ENCODE measurements at regions not wholly inside any gene's neighbourhood (a gene's known extent, or its start where the extent isn't known, plus 50 kb on each side); places are given as distances from the start of the nearest gene placed in this dataset.
"Not testable (repeated sequence)": the region's sequence is repeated elsewhere in the genome, so short reads cannot be mapped to it uniquely, and the experiment has no call there.

DNA sequence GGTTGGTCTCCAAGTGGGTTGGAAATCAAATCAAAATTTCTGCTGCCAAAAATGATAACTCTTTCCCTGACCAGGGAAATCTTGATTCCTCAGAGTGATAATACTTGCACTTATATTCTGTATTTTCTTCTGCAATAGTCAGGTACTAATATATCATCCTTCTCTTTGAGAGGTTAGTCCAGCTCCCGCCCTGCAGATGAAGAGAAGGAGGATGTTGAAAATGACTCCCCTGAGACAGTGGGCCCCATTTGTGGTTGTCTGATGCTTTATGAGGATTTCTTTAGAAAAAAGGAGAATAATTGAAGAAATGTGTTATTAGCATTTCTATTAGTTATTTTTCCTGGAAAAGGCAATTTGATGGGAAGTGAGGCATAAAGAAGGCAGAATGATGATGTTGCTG, 213.0 kb downstream of the SEC23IP start:
- in situ Hi-C loops (cut with HindIII; ENCODE audit: low sequenced_read_pairs), result no loop called here

DNA sequence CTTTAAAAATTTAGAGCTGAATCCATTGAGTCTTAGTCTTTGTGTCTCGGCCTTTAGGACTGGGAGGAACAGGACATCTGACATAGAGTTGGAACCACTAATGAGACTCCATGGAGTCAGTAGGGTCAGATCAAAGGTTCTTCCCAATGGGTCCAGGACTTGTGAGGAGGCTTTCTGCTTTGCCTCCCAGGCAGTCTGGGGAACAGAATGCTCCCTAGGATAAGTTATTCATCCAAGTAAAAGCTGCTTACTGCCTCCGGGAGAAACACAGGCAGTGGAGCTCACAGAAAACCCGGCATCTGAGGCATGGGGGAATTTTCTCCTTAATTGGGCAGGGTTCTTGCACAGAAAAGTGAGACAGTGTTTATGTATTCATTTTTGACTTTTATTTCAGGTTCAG, 216.4 kb downstream of the SEC23IP start:
- in situ Hi-C loops (cut with HindIII; ENCODE audit: low sequenced_read_pairs), result no loop called here

DNA sequence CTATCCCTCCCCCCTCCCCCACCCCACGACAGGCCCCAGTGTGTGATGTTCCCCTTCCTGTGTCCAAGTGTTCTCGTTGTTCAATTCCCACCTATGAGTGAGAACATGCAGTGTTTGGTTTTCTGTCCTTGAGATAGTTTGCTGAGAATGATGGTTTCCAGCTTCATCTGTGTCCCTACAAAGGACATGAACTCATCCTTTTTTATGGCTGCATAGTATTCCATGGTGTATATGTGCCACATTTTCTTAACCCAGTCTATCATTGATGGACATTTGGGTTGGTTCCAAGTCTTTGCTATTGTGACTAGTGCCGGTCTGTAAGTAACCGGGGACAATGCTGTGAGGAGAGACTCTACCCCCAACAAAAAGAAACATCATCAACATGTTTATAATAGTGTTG, 217.2 kb downstream of the SEC23IP start:
- in situ Hi-C loops (cut with HindIII; ENCODE audit: low sequenced_read_pairs), result not testable (repeated sequence)

DNA sequence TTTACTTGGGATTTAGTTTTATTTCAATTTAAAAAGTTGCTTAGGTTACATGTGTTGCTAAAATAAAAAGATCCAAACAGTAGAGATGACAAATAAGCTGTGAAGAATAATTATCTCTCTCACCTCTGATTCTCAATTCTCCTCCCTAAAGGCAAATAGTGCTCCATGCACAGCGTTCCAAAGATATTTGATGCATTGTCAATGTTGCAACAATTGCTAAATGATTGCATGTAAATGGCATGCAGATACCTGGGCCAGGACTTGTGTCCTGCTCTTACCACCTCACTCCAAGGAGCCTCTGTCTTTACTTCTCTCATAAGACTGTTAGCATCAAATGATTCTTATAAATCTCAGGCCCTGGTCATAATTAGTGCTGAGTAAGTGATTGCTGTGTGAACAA, 217.7 kb downstream of the SEC23IP start:
- in situ Hi-C loops (cut with HindIII; ENCODE audit: low sequenced_read_pairs), result no loop called here

DNA sequence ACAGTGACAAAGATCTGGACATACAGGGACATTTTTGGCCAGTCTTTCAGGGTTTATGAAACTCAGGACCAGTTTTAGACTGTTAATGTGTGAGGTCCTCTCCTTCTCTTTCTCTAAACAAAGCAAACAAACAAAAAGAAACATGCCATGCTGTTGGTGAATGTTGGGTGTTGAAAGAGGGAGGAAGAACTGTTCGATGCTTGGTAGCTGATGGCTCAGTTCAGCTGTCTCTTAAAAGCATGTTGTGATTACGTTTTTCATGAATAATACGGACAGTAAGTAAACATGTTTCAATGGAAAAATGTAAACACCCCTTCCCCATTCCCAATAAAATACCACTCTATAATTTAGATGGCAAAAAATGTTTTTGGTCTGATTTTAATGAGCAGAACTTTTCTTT, 219.1 kb downstream of the SEC23IP start:
- in situ Hi-C loops (cut with HindIII; ENCODE audit: low sequenced_read_pairs), result no loop called here

DNA sequence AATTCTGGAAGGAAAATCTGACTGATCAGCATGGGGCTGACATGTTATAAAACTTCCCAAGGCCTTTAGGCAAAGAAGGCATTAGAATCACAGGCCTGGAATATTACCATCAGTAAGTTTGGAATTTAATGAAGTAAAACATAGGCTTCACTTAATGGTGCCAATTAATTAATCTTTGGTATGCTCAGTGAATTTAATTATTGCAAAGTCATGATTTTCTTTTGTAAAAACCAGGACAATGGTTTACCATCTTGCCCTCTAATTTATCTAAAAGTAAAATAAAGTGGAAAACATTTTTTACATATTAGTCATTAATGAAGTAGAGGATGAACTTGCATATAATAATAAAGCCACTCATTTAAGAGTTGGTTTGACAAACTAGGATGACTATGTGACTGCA, 220.3 kb downstream of the SEC23IP start:
- in situ Hi-C loops (cut with HindIII; ENCODE audit: low sequenced_read_pairs), result no loop called here

DNA sequence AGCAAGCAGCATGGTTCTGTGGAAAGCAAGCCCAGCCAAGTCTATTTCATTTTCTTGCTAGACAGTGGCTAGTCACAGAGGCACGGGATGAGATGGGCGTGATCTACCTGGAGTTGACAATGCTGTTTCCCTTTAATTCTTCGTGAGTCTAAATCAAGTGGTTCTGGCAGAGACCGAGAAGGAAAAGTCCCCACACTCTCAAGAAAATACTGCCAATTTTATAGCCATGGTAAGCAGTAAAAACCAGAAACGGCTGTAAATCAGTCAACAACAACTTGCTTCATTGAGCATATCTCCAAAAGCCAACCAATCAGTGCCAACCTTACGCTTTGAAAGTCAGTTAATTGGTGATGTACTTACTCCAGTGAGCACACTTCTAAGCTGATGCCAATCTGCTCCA, 223.4 kb downstream of the SEC23IP start:
- in situ Hi-C loops (cut with HindIII; ENCODE audit: low sequenced_read_pairs), result no loop called here

DNA sequence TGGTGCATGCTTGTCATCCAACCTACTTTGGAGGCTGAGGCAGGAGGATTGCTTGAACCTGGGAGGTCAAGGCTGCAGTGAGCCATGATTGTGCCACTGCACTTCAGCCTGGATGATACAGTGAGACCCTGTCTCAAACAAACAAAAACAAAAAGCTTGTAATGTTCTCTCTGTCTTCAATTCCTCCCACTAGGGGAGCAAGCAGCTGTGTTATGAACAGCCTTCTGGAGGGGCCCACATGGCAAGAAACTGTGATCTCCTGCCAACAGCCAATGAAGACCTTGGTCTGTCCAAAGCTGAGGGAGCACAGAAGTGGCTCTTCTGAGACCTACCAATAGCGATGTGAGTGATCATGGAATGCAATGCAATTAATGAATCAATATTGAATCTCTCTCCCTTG, 229.2 kb downstream of the SEC23IP start:
- in situ Hi-C loops (cut with HindIII; ENCODE audit: low sequenced_read_pairs), result no loop called here

DNA sequence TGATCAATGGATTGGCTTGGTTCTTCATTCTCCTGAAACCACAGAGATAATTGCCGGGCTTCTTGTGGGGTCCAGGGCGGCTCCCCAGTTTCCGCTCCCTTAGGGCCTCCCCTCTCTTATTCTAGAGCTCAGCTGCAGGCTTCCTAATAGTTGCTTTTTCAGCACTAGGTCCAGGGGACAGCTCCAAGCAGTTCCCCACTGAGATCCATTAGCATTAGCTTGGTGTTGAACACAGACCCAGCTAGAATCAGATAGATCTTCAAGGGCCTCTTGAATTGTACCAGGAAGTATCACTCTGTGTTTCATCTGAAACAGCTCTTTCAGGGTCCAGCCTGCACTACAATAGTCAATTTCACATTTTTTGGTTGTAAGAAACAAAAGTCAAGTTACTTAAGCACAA, 238.7 kb downstream of the SEC23IP start:
- in situ Hi-C loops (cut with HindIII; ENCODE audit: low sequenced_read_pairs), result no loop called here

DNA sequence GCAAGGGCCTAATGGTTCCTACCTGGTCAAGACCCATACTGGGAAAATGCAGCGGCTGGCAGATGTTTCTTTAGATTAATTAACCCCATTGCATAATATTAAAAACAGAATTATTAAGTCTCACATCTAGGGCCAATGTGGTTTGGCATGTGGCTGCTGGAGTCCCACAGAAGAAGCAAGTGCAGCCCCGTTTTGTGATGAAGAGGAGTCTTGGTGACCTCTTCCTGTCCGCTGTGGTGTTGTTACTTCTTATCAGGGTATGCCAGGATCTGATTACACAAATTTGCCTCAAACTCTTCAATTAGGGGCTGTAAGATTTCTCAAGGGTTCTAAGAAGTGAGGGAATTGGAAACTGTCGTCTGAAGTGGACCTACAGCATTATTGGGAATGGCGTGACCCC, 240.3 kb downstream of the SEC23IP start:
- in situ Hi-C loops (cut with HindIII; ENCODE audit: low sequenced_read_pairs), result no loop called here

DNA sequence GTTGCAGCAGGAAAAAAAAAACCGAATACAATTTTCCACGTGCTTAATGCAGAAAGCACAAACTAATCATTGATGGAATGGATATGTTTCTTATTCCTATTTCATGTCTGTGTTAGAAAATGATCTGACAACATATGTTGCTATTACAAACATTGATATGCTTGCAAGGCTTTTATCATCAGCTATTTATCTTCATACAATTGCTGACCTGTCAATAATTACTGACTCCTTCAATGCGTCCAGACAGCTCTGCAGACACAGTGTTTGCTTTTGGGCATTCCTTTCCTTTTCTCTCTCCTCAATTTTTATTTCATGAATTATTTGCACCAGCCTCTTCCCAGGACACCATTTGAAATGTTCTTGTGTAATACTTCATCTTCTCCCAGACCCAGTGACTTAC, 246.2 kb downstream of the SEC23IP start:
- in situ Hi-C loops (cut with HindIII; ENCODE audit: low sequenced_read_pairs), result no loop called here

DNA sequence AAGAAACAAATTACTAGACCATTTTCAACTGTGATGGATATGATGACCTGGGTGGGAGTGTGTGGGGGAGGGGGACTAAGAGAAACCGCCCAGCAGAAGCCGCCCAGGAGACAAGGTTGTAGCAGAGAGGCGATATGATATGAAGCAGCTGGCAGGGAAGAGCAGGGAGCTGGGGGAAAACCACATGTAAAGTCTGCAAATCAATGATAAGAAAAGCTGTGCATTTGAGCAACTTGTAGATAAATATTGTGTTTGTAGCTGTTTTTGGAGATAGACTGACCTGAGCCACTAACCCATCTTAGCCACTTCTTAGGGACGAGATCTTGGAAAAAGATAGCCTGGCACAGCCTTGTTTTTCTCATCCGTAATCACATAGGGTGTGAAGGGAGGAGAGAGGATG, 252.6 kb downstream of the SEC23IP start:
- in situ Hi-C loops (cut with HindIII; ENCODE audit: low sequenced_read_pairs), result no loop called here

DNA sequence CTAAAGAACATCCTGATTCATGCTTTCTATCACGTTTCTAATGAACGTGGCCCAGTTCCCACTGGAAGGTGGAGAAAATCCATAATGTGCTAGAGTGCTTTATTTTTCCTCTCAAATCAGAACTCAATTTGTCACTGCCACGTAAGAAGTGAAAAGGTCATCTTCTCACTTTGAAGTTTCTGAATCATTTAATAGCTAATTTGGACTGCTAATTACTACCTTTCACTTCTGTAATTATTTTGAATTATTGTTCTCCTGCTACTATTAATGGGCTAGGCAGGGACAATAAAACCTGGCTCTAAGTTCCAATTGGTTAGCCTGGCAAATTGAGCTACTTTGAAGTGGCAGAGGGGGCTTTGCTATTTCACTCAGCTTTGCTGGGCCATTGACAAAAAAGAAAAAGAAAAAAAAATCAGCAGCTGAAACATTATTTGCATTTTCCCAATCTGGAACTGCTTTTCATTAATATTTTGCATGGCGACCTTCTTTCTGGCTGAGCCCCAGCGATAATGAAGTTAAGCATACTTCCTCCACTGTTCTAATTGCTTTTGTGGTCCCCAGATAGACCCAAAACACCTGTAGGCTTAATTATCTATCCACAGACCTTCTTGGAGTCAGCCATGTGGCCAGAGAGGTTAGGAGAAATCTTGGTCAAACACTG, 264.2 kb downstream of the SEC23IP start:
- in situ Hi-C loops (cut with HindIII; ENCODE audit: low sequenced_read_pairs), result no loop called here

DNA sequence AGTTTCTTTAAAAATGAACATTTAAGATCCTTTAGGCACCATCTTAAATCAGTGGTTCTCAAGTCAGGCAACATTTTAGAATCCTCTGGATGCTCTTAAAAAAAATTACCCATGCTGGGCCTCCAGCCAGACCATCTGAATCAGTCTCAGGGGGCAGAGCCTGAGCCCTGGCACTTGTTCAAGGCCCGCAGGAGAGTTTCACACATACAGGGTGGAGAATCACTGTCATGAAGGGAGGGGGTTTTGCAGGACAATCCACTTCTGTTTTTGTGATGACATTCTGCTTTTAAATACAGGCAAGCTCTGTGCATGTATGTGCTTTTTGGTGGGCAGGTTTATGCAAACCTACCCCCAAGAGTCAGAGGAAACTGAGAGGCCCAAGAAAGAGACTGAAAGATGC, 268.6 kb downstream of the SEC23IP start:
- in situ Hi-C loops (cut with HindIII; ENCODE audit: low sequenced_read_pairs), result no loop called here

DNA sequence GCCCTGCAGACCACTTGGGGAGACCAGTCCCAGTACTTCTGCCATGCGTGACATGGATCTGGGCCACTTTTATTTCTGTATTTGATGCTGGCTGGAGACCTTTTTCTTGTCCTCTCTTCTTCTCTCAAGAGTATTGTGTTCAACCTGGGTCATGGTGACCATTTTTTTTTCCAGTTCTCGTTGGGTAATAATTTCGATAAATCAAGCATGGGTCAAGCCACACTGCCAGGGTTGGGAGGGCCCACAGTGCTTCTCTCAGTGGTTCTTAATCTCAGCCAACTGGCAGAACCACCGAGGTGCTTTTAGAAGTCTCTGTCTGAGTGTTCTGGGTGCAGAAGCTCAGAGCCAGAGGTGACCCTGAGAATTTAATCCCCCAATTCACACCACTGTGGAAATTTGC, 269.9 kb downstream of the SEC23IP start:
- in situ Hi-C loops (cut with HindIII; ENCODE audit: low sequenced_read_pairs), result no loop called here

DNA sequence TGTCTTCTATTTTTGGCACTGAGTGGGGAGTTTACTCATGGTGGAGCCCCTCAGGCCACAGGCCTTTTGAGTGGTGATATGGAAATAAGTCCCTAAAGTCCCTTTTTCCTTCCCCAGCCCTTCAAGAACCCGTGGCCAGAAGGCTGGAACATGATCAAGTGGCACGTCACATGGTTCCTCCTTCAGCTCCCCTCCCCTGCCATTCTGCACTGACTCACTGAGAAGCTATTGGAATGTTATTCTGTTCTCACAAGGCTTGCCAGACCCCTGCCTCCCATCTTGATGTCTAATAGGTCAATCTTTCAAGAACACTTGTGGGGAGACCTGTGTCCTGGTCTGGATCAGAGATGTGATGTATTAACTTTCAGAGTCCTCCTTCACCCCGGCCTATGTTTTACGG, 279.8 kb downstream of the SEC23IP start:
- in situ Hi-C loops (cut with HindIII; ENCODE audit: low sequenced_read_pairs), result no loop called here

DNA sequence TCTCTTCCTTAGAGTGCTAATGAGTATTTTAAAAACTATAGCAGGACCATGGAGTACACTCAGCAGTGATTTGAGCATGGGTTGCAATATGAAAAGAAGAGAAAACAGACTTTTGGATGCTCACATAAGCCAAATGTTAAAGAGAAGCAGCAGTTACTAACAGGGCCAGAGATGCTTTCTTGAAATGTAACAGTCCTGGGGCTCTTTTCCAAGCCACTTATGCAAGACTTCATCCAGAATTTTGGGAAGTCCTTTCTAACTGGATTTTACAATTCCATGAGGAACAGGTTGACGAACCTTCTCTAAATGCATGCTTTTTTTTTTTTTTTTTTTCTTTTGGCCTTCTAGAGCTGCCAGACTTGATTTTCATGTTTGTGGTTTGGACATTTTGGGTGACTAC, 282.0 kb downstream of the SEC23IP start:
- in situ Hi-C loops (cut with HindIII; ENCODE audit: low sequenced_read_pairs), result no loop called here

DNA sequence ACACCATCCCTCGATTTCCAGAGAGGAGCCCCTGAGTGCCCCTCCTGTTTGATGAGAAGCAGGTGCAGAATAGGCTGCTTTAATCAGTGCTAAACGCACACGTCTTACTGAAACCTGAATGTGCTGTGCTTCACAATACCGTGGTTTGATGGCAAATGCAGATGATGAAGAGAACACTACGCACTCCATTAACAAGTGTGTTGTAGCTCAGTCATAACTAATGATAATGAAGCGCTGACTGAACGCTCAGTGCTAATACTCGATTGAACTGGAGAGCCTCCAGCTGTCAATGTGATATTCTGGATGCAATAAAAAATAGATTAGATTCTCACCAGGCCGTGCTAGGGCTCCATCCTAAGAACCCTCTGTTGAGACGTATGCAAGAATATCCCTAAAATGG, 279.7 kb upstream of the PLPP4 start:
- in situ Hi-C loops (cut with HindIII; ENCODE audit: low sequenced_read_pairs), result no loop called here

DNA sequence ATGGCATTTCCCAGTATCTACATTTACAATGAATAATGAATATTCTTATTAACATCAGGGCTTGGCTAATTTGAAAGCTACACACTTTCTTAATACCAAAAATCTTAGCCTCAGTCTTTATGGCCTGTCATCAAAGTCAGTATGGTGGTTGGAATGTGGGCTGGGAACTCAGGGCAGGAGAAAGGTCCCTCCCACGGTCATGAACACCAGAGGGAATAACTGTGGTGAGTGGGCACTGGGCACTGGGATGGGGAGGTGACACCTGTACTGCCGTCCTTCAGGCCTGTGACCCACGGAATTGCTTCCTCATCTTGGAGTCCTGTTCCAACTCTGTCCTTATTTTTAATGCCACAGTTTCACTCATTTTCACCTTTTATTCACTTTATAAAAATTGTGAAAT, 276.9 kb upstream of the PLPP4 start:
- in situ Hi-C loops (cut with HindIII; ENCODE audit: low sequenced_read_pairs), result no loop called here

DNA sequence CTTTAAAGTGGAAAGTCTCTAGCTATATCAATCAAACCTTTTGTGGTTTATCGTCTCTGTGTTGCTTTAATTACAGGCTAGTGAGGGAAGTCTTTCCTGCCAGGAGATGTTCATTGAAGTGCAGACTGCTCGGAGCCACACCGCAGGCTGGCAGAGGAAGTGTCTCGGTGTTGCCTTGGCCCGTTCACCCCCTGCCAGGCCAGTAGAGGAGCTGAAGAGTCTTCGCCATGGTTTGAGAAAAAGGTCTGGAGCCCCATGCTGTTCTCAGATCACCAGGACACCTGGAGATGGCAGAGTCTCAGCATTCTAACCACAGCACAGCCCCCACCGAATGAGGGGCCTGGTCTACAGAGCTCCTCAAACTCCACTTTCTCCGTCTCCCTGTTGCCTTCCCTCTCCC, 275.9 kb upstream of the PLPP4 start:
- in situ Hi-C loops (cut with HindIII; ENCODE audit: low sequenced_read_pairs), result no loop called here

DNA sequence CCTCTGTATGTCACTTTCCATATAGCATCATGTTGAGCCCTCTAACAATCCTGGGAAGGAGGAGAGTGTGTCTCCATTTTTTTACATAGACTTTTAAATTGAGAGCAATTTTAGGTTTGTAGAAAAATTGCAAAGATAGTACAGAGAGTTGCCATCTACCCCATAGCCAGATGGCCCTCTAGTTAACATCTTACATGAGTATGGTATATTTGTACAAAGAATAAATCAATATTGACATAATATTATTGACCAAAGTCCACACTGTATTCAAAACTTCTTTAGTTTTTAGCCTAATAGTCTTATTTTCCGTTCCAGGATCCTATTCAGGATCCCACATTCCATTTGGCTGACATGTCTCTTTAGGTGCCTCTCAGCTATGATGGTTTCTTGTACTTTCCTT, 274.6 kb upstream of the PLPP4 start:
- in situ Hi-C loops (cut with HindIII; ENCODE audit: low sequenced_read_pairs), result no loop called here

DNA sequence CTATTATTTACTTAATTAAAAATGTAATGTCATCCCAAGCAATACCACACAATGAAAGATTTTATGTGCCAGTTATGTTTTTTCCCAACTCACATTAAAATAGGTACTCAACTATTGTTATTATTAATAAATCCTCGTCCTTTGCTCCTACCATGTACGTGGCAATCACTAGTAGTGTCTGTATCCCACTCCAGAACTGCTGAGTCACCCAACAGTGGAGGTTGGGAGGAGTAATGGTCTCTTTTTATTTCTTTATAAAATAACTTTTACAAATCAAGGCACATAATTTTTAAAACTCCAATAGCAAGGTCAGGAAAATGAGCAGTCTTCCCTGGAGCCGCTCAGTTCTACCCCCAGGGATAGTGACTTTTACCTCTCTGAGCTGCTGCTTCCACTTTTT, 273.5 kb upstream of the PLPP4 start:
- in situ Hi-C loops (cut with HindIII; ENCODE audit: low sequenced_read_pairs), result no loop called here

DNA sequence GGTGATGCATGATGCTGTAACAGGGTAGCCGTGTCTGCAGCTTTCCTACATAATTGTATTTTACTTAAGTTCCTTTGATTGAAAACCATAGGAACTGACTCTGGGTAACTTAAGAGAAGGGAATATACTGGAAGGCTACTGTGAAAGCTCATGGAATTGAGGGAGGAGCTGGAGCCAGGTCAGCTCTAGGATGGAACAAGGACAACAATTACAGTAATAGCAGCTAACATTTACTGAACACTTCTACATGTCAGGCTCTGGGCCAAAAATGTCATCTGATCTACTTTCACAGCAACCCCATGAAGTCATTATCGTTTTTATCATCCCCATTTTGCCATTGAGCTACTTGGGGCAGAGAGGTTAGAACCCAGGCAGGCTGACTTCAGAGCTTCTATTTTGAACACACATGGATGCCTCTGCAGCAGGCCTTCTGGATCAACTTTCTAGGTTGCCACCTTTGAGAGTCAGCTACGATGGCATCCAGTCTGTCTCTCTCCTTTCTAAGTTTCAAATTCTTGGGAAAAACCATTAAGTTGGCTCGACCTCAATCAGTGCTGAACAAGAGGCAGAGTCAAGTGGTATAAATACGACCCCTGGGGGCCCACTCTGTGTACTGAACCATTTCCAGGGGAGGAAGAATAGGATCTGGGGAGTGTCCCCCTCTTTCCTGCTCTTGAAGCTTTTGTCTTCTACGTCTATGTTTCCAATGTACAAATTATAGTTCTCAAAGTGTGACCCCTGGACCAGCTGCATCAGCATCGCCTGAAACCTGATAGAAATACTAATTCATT, 272.3 kb upstream of the PLPP4 start:
- in situ Hi-C loops (cut with HindIII; ENCODE audit: low sequenced_read_pairs), result no loop called here
